T-helper 17 cell (primary cell): ENCODE measurements at regions not wholly inside any gene's neighbourhood (a gene's known extent, or its start where the extent isn't known, plus 50 kb on each side); places are given as distances from the start of the nearest gene placed in this dataset.

Experiments
- ATAC-seq: fragments of 150-1000 bp; cut with Tn5 transposase; 2 replicates; pipeline ENCODE4 v1.10.0; 2021; ENCODE audit warnings: mild to moderate bottlenecking, moderate library complexity
- DNase-seq, 3 donors: peaks; one replicate each; pipeline versions ENCODE4 v3.0.0 to v3.0.0-alpha.2; 2020 to 2021
- H3K9me3 ChIP-seq: one replicate; pipeline ENCODE4 v1.7.0; 2013; ENCODE audit warnings: low read length, mild to moderate bottlenecking; ENCODE audit not compliant: control insufficient read depth, poor library complexity, severe bottlenecking
- H3K27ac Mint-ChIP-seq: one replicate; pipeline ENCODE4 v1.8.0; 2022; ENCODE audit warnings: mild to moderate bottlenecking, moderate library complexity, mixed read lengths
- H3K27me3 Mint-ChIP-seq: one replicate; pipeline ENCODE4 v1.8.0; 2022; ENCODE audit warnings: mixed read lengths
- H3K36me3 Mint-ChIP-seq: one replicate; pipeline ENCODE4 v1.8.0; 2022; ENCODE audit warnings: low read depth, mixed read lengths
- H3K4me1 Mint-ChIP-seq: one replicate; pipeline ENCODE4 v1.8.0; 2022; ENCODE audit warnings: mild to moderate bottlenecking, mixed read lengths
- H3K4me3 Mint-ChIP-seq: one replicate; pipeline ENCODE4 v1.8.0; 2022; ENCODE audit warnings: mild to moderate bottlenecking, moderate library complexity, mixed read lengths

DNA sequence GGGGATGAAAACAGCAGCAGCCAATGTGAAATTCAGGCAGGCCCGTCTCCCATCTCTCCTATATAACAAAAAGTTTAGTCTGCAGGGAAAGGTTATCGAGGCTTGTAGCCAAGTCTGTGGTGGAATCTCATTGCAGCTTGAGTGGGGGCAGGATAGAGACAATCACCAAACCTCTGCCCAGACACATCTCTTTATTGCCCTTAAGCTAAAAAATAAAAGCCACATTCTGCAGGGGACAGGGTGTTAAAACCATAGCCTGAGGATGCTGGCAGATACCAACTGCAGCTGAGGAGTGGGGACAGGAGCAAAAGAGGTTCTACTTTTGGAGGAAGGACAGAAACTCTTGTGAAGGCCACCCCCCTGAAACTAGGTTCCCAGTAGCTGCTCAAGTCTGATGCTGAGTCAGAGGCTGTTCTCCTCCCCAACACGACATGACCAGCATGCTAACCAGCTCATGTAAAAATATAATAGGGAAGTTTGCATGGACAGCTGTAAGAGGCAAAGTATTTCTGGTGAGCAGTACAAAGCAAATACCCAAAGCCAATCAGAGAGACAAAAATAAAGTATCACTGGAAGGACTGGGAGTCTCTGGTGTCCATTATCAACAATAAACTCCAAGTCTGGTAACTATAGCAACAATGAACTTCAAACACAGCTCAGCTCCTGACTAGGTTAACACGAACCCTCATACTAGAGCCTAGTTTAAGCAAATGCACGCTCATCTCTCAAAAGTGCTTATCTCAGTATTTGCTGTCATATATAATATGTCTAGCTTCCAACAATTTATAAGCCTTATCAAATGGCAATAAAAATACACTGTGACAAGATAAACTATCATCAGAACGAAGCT is 362.2 kb upstream of the SLCO3A1 start:
- no peak for ATAC-seq
- Mint-ChIP-seq H3K36me3 (peaks cover 5% of the 10 kb centered on the region), H3K4me3 (no peak overlapping the region), H3K4me1 (no peaks in the 10 kb centered on the region), H3K27me3 (peaks cover 4% of the 10 kb centered on the region), H3K27ac (no peak overlapping the region)
- no peak for DNase-seq
- no peaks in the 10 kb centered on the region for H3K9me3 ChIP-seq

DNA sequence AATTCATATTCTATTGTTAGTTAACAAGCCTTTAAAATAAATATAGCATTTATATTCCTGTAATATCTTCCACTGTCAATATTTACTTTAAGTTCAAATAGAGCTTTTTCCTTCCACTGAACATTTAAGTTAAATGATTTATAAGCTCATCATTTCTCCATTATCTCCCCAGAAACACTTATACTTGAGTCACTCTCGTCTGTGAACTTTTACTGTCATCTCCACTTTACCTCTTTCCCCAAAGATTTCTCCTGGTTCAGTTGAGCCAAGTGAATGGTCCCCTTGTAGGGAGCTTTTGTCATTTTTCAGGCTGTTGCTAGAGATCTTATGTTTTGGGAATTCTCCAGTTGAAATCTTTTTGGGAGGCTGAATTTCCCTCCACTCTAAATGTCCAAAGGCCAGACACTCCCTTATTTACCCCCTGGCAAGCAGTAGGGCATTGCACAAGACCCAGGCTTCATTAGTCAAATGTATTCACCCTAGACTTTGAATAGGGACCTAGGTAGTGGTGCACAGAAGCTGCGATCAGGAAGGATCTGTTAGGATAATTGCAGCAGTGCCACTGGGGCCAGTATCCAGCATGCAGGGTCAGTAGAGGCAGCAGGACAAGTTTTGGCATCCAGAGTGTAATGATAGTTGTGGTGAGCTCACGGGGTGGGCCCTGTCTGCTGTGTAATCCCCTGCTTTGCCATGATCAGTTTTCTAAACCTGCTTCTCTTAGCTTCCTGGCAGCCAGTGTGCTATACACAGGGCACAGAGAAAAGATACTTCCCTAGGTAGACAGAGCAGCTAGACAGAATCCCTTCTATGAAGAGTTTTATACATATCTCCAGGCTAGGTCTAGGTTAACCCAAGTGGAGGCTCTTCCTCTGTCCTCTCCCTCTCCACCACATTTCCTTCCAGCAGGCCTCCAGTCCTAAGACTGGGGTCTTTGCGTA is 356.5 kb upstream of the SLCO3A1 start:
- DNase-seq (no peak), ATAC-seq (no peak)
- Mint-ChIP-seq H3K36me3 (peaks cover 2% of the 10 kb centered on the region), H3K4me3 (no peak overlapping the region), H3K27ac (no peak overlapping the region), H3K27me3 (peaks cover 12% of the 10 kb centered on the region), H3K4me1 (no peaks in the 10 kb centered on the region)
- H3K9me3 ChIP-seq = no peaks in the 10 kb centered on the region

DNA sequence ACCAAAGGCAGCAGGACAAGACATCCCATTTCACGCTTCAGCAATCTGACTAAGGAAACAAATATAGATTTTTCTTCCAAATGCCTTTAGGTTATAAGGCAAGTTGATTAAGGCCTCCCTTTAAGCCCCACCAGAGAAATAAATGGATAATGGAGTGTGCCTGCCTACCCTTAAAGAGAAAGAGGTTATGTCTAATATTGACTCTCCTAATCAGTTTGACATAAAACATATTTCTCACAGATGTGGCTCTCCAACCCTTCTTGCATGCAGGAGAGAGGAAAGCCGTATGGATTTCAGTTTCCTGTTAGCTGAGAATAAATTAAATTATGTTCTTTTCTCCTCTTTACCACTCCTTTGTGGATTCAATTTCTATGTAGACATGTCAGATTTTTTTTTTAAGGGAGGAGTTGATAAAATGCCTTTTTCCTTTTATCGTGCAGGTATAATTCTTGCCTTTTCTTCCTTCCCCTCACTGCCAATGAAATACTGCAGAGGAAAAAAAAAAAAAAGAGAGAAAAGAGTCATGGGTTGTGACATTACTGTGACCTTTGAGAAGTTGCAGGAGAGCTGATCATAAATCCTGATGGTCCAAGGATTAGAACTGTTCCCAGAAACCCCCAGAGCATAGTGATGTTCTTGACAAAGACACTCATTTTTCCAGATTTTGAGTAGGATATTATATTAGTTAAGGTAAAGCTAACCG is 355.3 kb upstream of the SLCO3A1 start:
- no peaks in the 10 kb centered on the region for H3K4me1 Mint-ChIP-seq
- ATAC-seq (no peak), DNase-seq (no peak)
- no peaks in the 10 kb centered on the region for H3K36me3 Mint-ChIP-seq
- H3K27ac Mint-ChIP-seq = no peak overlapping the region
- H3K9me3 ChIP-seq = no peaks in the 10 kb centered on the region
- H3K27me3 Mint-ChIP-seq = peaks cover 10% of the 10 kb centered on the region
- no peak overlapping the region for H3K4me3 Mint-ChIP-seq

DNA sequence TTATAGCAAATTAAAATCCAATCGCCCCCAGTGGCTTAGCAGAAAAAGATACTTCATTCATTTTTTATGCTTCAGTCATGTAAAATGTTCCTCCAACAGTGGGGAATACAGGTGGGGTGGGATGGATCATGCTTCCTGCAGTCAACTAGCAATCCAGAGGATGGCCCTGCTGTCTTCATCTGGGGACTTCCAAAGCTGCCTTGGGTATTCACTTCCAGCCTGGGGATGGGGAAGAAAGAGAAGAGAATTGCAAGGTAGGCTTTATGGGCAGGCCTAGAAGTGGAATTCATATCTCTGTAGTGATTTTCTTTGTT is 354.8 kb upstream of the SLCO3A1 start:
- ATAC-seq (no peak), DNase-seq (no peak)
- H3K4me3 Mint-ChIP-seq = no peak overlapping the region
- no peaks in the 10 kb centered on the region for H3K36me3 Mint-ChIP-seq
- no peaks in the 10 kb centered on the region for H3K9me3 ChIP-seq
- no peak overlapping the region for H3K27ac Mint-ChIP-seq
- H3K4me1 Mint-ChIP-seq = no peaks in the 10 kb centered on the region
- peaks cover 10% of the 10 kb centered on the region for H3K27me3 Mint-ChIP-seq

- no peak overlapping the region for H3K4me3 Mint-ChIP-seq
- H3K9me3 ChIP-seq = no peaks in the 10 kb centered on the region
- ATAC-seq (no peak), DNase-seq (no peak)
- H3K27ac Mint-ChIP-seq = no peak overlapping the region
- no peaks in the 10 kb centered on the region for H3K36me3 Mint-ChIP-seq
- no peaks in the 10 kb centered on the region for H3K4me1 Mint-ChIP-seq
- H3K27me3 Mint-ChIP-seq = peaks cover 10% of the 10 kb centered on the region
Observed at GRCh38 chr15:91499774-91500383, 353.6 kb upstream of the SLCO3A1 start.

DNA sequence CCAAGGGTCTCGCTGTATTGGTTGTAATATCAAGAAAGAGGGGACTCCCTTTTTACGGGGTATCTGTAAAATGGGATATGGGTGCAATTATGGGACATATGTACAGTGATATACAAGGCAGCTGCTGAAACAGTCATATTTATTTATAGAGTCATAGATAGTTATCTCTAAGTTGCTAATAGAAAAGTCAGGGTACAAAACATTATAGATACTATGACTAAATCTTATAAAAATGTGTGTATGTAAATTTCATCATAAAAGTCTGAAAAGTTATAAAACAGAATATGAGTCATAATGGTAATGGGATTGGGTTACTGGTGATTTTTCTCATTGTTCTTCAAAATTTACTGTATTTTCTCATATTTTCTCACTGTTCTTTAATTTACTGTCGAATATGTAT is 344.9 kb upstream of the SLCO3A1 start:
- Mint-ChIP-seq H3K4me3 (no peak overlapping the region), H3K27me3 (no peaks in the 10 kb centered on the region), H3K4me1 (peaks cover 2% of the 10 kb centered on the region)

GRCh38 chr15:91514147-91514546 is 339.4 kb upstream of the SLCO3A1 start:
- Mint-ChIP-seq H3K27me3 (no peaks in the 10 kb centered on the region), H3K4me1 (peaks cover 2% of the 10 kb centered on the region), H3K36me3 (peaks cover 3% of the 10 kb centered on the region), H3K27ac (no peak overlapping the region), H3K4me3 (no peak overlapping the region)
- no peak for DNase-seq
- no peaks in the 10 kb centered on the region for H3K9me3 ChIP-seq
- no peak for ATAC-seq

More for the DNA sequence above, 344.9 kb upstream of the SLCO3A1 start:
- no peaks in the 10 kb centered on the region for H3K9me3 ChIP-seq
- Mint-ChIP-seq H3K27ac (no peak overlapping the region), H3K36me3 (peaks cover 3% of the 10 kb centered on the region)
- DNase-seq = no peak
- ATAC-seq = no peak

GRCh38 chr15:91515188-91515754 is 338.2 kb upstream of the SLCO3A1 start:
- ATAC-seq = no peak
- H3K27ac Mint-ChIP-seq = no peak overlapping the region
- H3K4me3 Mint-ChIP-seq = no peak overlapping the region
- no peaks in the 10 kb centered on the region for H3K27me3 Mint-ChIP-seq
- peaks cover 2% of the 10 kb centered on the region for H3K4me1 Mint-ChIP-seq
- no peaks in the 10 kb centered on the region for H3K9me3 ChIP-seq
- H3K36me3 Mint-ChIP-seq = peaks cover 3% of the 10 kb centered on the region
- no peak for DNase-seq

GRCh38 chr15:91516866-91517265 is 336.6 kb upstream of the SLCO3A1 start:
- no peak overlapping the region for H3K27ac Mint-ChIP-seq
- no peaks in the 10 kb centered on the region for H3K27me3 Mint-ChIP-seq
- no peaks in the 10 kb centered on the region for H3K36me3 Mint-ChIP-seq
- H3K4me3 Mint-ChIP-seq = no peak overlapping the region
- ATAC-seq (no peak), DNase-seq (no peak)
- H3K4me1 Mint-ChIP-seq = no peaks in the 10 kb centered on the region
- no peaks in the 10 kb centered on the region for H3K9me3 ChIP-seq

- no peaks in the 10 kb centered on the region for H3K27me3 Mint-ChIP-seq
- H3K4me3 Mint-ChIP-seq = no peak overlapping the region
- peaks cover 3% of the 10 kb centered on the region for H3K4me1 Mint-ChIP-seq
- H3K36me3 Mint-ChIP-seq = no peaks in the 10 kb centered on the region
- no peaks in the 10 kb centered on the region for H3K9me3 ChIP-seq
- H3K27ac Mint-ChIP-seq = no peak overlapping the region
- ATAC-seq = no peak
- DNase-seq = no peak
Observed at GRCh38 chr15:91517491-91518200, 335.9 kb upstream of the SLCO3A1 start.

GRCh38 chr15:91520850-91521249 is 332.7 kb upstream of the SLCO3A1 start:
- H3K4me3 Mint-ChIP-seq = no peak overlapping the region
- H3K36me3 Mint-ChIP-seq = no peaks in the 10 kb centered on the region
- no peak overlapping the region for H3K27ac Mint-ChIP-seq
- ATAC-seq = no peak
- DNase-seq = no peak
- no peaks in the 10 kb centered on the region for H3K9me3 ChIP-seq
- peaks cover 10% of the 10 kb centered on the region for H3K4me1 Mint-ChIP-seq
- H3K27me3 Mint-ChIP-seq = peaks cover 4% of the 10 kb centered on the region

DNA sequence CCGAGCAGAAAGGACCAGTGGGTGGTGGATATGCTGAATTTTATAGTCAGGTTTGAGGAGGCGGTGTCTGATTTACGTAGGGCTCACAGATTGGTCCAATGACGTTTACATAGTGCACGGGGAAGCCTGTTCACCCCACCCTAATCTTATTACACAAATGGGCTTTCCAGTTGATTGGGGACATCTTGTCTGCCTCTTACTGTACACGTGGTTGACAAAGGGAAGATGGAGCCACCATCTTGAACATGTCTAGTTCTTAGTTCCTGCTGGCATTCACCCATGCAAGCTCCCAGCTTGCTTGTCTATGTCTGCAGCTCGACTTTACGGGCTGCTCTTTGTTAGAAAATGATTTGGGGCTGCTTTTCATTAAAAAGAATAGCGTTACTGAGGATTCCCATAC is 332.0 kb upstream of the SLCO3A1 start:
- H3K9me3 ChIP-seq = no peaks in the 10 kb centered on the region
- Mint-ChIP-seq H3K27me3 (peaks cover 11% of the 10 kb centered on the region), H3K27ac (no peak overlapping the region), H3K36me3 (no peaks in the 10 kb centered on the region), H3K4me1 (peaks cover 12% of the 10 kb centered on the region), H3K4me3 (no peak overlapping the region)
- no peak for ATAC-seq
- no peak for DNase-seq
